Lower lobe of right lung (tissue), 2 donors: ENCODE measurements at regions not wholly inside any gene's neighbourhood (a gene's known extent, or its start where the extent isn't known, plus 50 kb on each side); places are given as distances from the start of the nearest gene placed in this dataset.
A peak's percentile ranks its signal among the peaks of the same experiment; 100 is the strongest.

ENCODE experiments used
- ATAC-seq, 2 donors: fragments of 200-7000 bp; cut with Tn5 transposase; one replicate each; pipeline ENCODE4 v1.9.1; 2020 to 2022; ENCODE audit warnings: mild to moderate bottlenecking in 2 of 2, moderate library complexity in 2 of 2
- DNase-seq: peaks from one replicate; pipeline ENCODE4 v3.0.0-alpha.2; 2020
- H3K27ac ChIP-seq: fragments of 200-600 bp; one replicate; pipeline ENCODE4 v1.8.0; 2022
- H3K27me3 ChIP-seq: fragments of 200-600 bp; one replicate; pipeline ENCODE4 v1.8.0; 2022; ENCODE audit warnings: low read depth
- H3K36me3 ChIP-seq: fragments of 200-600 bp; one replicate; pipeline ENCODE4 v1.8.0; 2022; ENCODE audit warnings: mild to moderate bottlenecking
- H3K4me1 ChIP-seq: fragments of 200-600 bp; one replicate; pipeline ENCODE4 v1.8.0; 2022
- H3K4me3 ChIP-seq: fragments of 200-600 bp; one replicate; pipeline ENCODE4 v1.8.0; 2022; ENCODE audit warnings: mild to moderate bottlenecking
- H3K9me3 ChIP-seq: fragments of 200-600 bp; one replicate; pipeline ENCODE4 v1.8.0; 2022
- intact Hi-C: fragments of 100-400 bp; cut with DNase I; formaldehyde crosslinking; loops from one replicate; pipeline ENCODE4 v1.11.0; 2022
- TF ChIP-seq, protein P1 (sequence below): fragments of 200-600 bp; IDR thresholded peaks from one replicate; pipeline ENCODE4 v1.8.0; 2022; ENCODE audit warnings: antibody characterized with exemption, mild to moderate bottlenecking
- donor health status: DM: no; HTN: yes; CAD: no; lungs with severe emphysema.

- no peak overlapping the region for H3K27ac ChIP-seq
- TF ChIP-seq, protein P1, sequence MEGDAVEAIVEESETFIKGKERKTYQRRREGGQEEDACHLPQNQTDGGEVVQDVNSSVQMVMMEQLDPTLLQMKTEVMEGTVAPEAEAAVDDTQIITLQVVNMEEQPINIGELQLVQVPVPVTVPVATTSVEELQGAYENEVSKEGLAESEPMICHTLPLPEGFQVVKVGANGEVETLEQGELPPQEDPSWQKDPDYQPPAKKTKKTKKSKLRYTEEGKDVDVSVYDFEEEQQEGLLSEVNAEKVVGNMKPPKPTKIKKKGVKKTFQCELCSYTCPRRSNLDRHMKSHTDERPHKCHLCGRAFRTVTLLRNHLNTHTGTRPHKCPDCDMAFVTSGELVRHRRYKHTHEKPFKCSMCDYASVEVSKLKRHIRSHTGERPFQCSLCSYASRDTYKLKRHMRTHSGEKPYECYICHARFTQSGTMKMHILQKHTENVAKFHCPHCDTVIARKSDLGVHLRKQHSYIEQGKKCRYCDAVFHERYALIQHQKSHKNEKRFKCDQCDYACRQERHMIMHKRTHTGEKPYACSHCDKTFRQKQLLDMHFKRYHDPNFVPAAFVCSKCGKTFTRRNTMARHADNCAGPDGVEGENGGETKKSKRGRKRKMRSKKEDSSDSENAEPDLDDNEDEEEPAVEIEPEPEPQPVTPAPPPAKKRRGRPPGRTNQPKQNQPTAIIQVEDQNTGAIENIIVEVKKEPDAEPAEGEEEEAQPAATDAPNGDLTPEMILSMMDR, result no peak
- peaks cover 5% of the 10 kb centered on the region for H3K4me1 ChIP-seq
- H3K4me3 ChIP-seq, result no peak overlapping the region
- no peaks in the 10 kb centered on the region for H3K9me3 ChIP-seq
- ATAC-seq, result peak; percentile 65 to 74
- H3K27me3 ChIP-seq, result no peaks in the 10 kb centered on the region
- intact Hi-C loops, result no loop called here
- no peaks in the 10 kb centered on the region for H3K36me3 ChIP-seq
- DNase-seq, result no peak
These were observed 61.9 kb upstream of the GJA5 start for GRCh38 chr1:147822292-147822691.

GRCh38 chr1:147824001-147824400, 63.6 kb upstream of the GJA5 start:
- intact Hi-C loops, result no loop called here
- no peak for DNase-seq

DNA sequence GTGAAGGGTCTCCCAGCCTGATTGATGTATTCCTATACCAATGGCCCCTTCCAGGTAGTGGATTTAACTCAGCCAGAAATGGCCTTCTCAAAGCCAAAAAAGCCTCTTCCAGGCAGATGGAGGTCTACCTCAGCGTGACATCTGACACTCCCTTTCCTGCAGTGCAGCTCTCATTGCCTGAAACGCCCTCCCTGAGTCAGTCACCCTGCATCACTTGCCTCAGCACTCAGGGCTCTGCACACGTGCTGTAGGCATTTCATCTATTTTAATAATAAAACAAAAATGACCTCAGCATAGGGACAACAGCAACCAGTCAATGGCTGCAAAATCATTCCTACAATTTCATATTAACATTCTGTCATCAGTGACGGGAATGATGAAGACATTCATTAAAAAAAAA, 64.4 kb upstream of the GJA5 start:
- intact Hi-C loops, result no loop called here
- H3K9me3 ChIP-seq, result no peaks in the 10 kb centered on the region
- H3K36me3 ChIP-seq, result no peaks in the 10 kb centered on the region
- DNase-seq (no peak), ATAC-seq (no peak)
- H3K27ac ChIP-seq, result no peak overlapping the region
- peaks cover 5% of the 10 kb centered on the region for H3K4me1 ChIP-seq
- no peaks in the 10 kb centered on the region for H3K27me3 ChIP-seq
- no peak overlapping the region for H3K4me3 ChIP-seq
- TF ChIP-seq, protein P1, result no peak

More at GRCh38 chr1:147824001-147824400, 63.6 kb upstream of the GJA5 start:
- Histone ChIP-seq H3K4me3 (no peak overlapping the region), H3K4me1 (peaks cover 5% of the 10 kb centered on the region), H3K36me3 (no peaks in the 10 kb centered on the region), H3K27me3 (no peaks in the 10 kb centered on the region), H3K27ac (no peak overlapping the region), H3K9me3 (no peaks in the 10 kb centered on the region)
- ATAC-seq, result no peak
- TF ChIP-seq, protein P1, result no peak

- Histone ChIP-seq H3K36me3 (no peaks in the 10 kb centered on the region), H3K4me3 (no peak overlapping the region), H3K4me1 (peaks cover 5% of the 10 kb centered on the region), H3K27ac (no peak overlapping the region), H3K9me3 (no peaks in the 10 kb centered on the region), H3K27me3 (no peaks in the 10 kb centered on the region)
- no peak for ATAC-seq
- TF ChIP-seq, protein P1, result no peak
- intact Hi-C loops, result no loop called here
- no peak for DNase-seq
These were observed 65.2 kb upstream of the GJA5 start for GRCh38 chr1:147825586-147825985.

- intact Hi-C loops, result no loop called here
- Histone ChIP-seq H3K9me3 (no peaks in the 10 kb centered on the region), H3K27ac (no peak overlapping the region), H3K4me1 (peaks cover 5% of the 10 kb centered on the region), H3K4me3 (no peak overlapping the region), H3K36me3 (no peaks in the 10 kb centered on the region), H3K27me3 (no peaks in the 10 kb centered on the region)
- DNase-seq, result no peak
- no peak for ATAC-seq
- TF ChIP-seq, protein P1, result no peak
These were observed 65.9 kb upstream of the GJA5 start for GRCh38 chr1:147826259-147826658.
